Activated CD8-positive, alpha-beta memory T cell treated with anti-CD3 and anti-CD28 coated beads, Interleukin-2, amount 10 ng/mL, durations not matched to agents 7 days and 5 days (primary cell): ENCODE measurements at regions not wholly inside any gene's neighbourhood (a gene's known extent, or its start where the extent isn't known, plus 50 kb on each side); places are given as distances from the start of the nearest gene placed in this dataset.
"Not testable (repeated sequence)": the region's sequence is repeated elsewhere in the genome, so short reads cannot be mapped to it uniquely, and the experiment has no call there.

ENCODE experiments used
- ATAC-seq: fragments of 150-1000 bp; cut with Tn5 transposase; one replicate; pipeline ENCODE4 v1.10.0; 2021; ENCODE audit warnings: moderate library complexity
- CTCF ChIA-PET: fragments of 350-600 bp; sonication (Branson Sonifier 250); formaldehyde crosslinking; loops from one replicate; lab custom pipeline; 2021; ENCODE audit warnings: antibody characterized with exemption; lab: Charles Lee
- DNase-seq: peaks from one replicate; pipeline ENCODE4 v3.0.0-alpha.2; 2020
- H3K27ac Mint-ChIP-seq: one replicate; pipeline ENCODE4 v1.8.0; 2021; ENCODE audit warnings: mild to moderate bottlenecking, mixed read lengths
- H3K27me3 Mint-ChIP-seq: one replicate; pipeline ENCODE4 v1.8.0; 2021; ENCODE audit warnings: mixed read lengths
- H3K36me3 Mint-ChIP-seq: one replicate; pipeline ENCODE4 v1.8.0; 2021; ENCODE audit warnings: mild to moderate bottlenecking, mixed read lengths
- H3K4me1 Mint-ChIP-seq: one replicate; pipeline ENCODE4 v1.8.0; 2021; ENCODE audit warnings: mixed read lengths
- H3K4me3 Mint-ChIP-seq: one replicate; pipeline ENCODE4 v1.8.0; 2021; ENCODE audit warnings: mild to moderate bottlenecking, moderate library complexity, mixed read lengths
- H3K9me3 Mint-ChIP-seq: one replicate; pipeline ENCODE4 v1.8.0; 2022; ENCODE audit warnings: low read depth, mixed read lengths

GRCh38 chr10:45056806-45057205 lies 56.1 kb downstream of the ZNF22 start:
- ATAC-seq, H3K27ac Mint-ChIP-seq, H3K4me3 Mint-ChIP-seq, DNase-seq, CTCF ChIA-PET, H3K9me3 Mint-ChIP-seq, H3K4me1 Mint-ChIP-seq, H3K36me3 Mint-ChIP-seq: not testable (repeated sequence)
- peaks cover 13% of the 10 kb centered on the region for H3K27me3 Mint-ChIP-seq

GRCh38 chr10:45058580-45058979 lies 57.9 kb downstream of the ZNF22 start:
- H3K27me3 Mint-ChIP-seq: peaks cover 10% of the 10 kb centered on the region
- H3K27ac Mint-ChIP-seq: no peak overlapping the region
- no peaks in the 10 kb centered on the region for H3K4me1 Mint-ChIP-seq
- H3K36me3 Mint-ChIP-seq: no peaks in the 10 kb centered on the region
- ATAC-seq (no peak), DNase-seq (no peak)
- H3K9me3 Mint-ChIP-seq: no peaks in the 10 kb centered on the region
- CTCF ChIA-PET: no interaction called here
- H3K4me3 Mint-ChIP-seq: no peak overlapping the region

- CTCF ChIA-PET: no interaction called here
- Mint-ChIP-seq H3K9me3 (no peaks in the 10 kb centered on the region), H3K36me3 (no peaks in the 10 kb centered on the region), H3K4me3 (no peak overlapping the region), H3K4me1 (no peaks in the 10 kb centered on the region), H3K27me3 (peaks cover 9% of the 10 kb centered on the region), H3K27ac (no peak overlapping the region)
- DNase-seq (no peak), ATAC-seq (no peak)
These were observed 58.4 kb downstream of the ZNF22 start for GRCh38 chr10:45058992-45059561.

GRCh38 chr10:45059632-45060031 lies 58.9 kb downstream of the ZNF22 start:
- H3K27me3 Mint-ChIP-seq: peaks cover 5% of the 10 kb centered on the region
- H3K4me3 Mint-ChIP-seq: no peak overlapping the region
- CTCF ChIA-PET: no interaction called here
- no peak overlapping the region for H3K27ac Mint-ChIP-seq
- ATAC-seq (no peak), DNase-seq (no peak)
- no peaks in the 10 kb centered on the region for H3K4me1 Mint-ChIP-seq
- H3K9me3 Mint-ChIP-seq: no peaks in the 10 kb centered on the region
- no peaks in the 10 kb centered on the region for H3K36me3 Mint-ChIP-seq

- H3K9me3 Mint-ChIP-seq: no peaks in the 10 kb centered on the region
- DNase-seq (no peak), ATAC-seq (no peak)
- H3K4me1 Mint-ChIP-seq: no peaks in the 10 kb centered on the region
- no peaks in the 10 kb centered on the region for H3K36me3 Mint-ChIP-seq
- no peak overlapping the region for H3K27ac Mint-ChIP-seq
- H3K4me3 Mint-ChIP-seq: no peak overlapping the region
- H3K27me3 Mint-ChIP-seq: peaks cover 4% of the 10 kb centered on the region
- CTCF ChIA-PET: interaction anchor here (1.2 kb wide), 1 partner anchor 16 kb away, joined by 3 read pairs; no protein-coding TSS in a partner anchor
These were observed 61.3 kb downstream of the ZNF22 start for GRCh38 chr10:45061982-45062381.

- no peak for ATAC-seq
These were observed 63.0 kb downstream of the ZNF22 start for GRCh38 chr10:45063591-45064231.

GRCh38 chr10:45064998-45065397 lies 64.3 kb downstream of the ZNF22 start:
- no peak for ATAC-seq
- Mint-ChIP-seq H3K4me1 (no peaks in the 10 kb centered on the region), H3K36me3 (no peaks in the 10 kb centered on the region), H3K27me3 (peaks cover 10% of the 10 kb centered on the region), H3K9me3 (no peaks in the 10 kb centered on the region), H3K4me3 (no peak overlapping the region), H3K27ac (no peak overlapping the region)
- DNase-seq: no peak
- CTCF ChIA-PET: no interaction called here

More at GRCh38 chr10:45063591-45064231, 63.0 kb downstream of the ZNF22 start:
- no peaks in the 10 kb centered on the region for H3K4me1 Mint-ChIP-seq
- CTCF ChIA-PET: no interaction called here
- no peak overlapping the region for H3K27ac Mint-ChIP-seq
- no peaks in the 10 kb centered on the region for H3K9me3 Mint-ChIP-seq
- peaks cover 8% of the 10 kb centered on the region for H3K27me3 Mint-ChIP-seq
- H3K36me3 Mint-ChIP-seq: no peaks in the 10 kb centered on the region
- H3K4me3 Mint-ChIP-seq: no peak overlapping the region
- no peak for DNase-seq

GRCh38 chr10:45071043-45071813 lies 70.5 kb downstream of the ZNF22 start:
- DNase-seq (no peak), ATAC-seq (no peak)
- Mint-ChIP-seq H3K27me3 (peaks cover 14% of the 10 kb centered on the region), H3K4me1 (no peaks in the 10 kb centered on the region), H3K4me3 (no peak overlapping the region), H3K36me3 (no peaks in the 10 kb centered on the region), H3K27ac (no peak overlapping the region), H3K9me3 (peaks cover 2% of the 10 kb centered on the region)
- CTCF ChIA-PET: no interaction called here

- DNase-seq (no peak), ATAC-seq (no peak)
- CTCF ChIA-PET: no interaction called here
- no peak overlapping the region for H3K27ac Mint-ChIP-seq
- peaks cover 14% of the 10 kb centered on the region for H3K27me3 Mint-ChIP-seq
- peaks cover 2% of the 10 kb centered on the region for H3K9me3 Mint-ChIP-seq
- no peak overlapping the region for H3K4me3 Mint-ChIP-seq
- H3K36me3 Mint-ChIP-seq: no peaks in the 10 kb centered on the region
- no peaks in the 10 kb centered on the region for H3K4me1 Mint-ChIP-seq
These were observed 74.5 kb downstream of the ZNF22 start for GRCh38 chr10:45075216-45075615.

- no peaks in the 10 kb centered on the region for H3K4me1 Mint-ChIP-seq
- no peak overlapping the region for H3K4me3 Mint-ChIP-seq
- H3K27me3 Mint-ChIP-seq: peaks cover 14% of the 10 kb centered on the region
- DNase-seq (no peak), ATAC-seq (no peak)
- peaks cover 2% of the 10 kb centered on the region for H3K9me3 Mint-ChIP-seq
- CTCF ChIA-PET: no interaction called here
- no peaks in the 10 kb centered on the region for H3K36me3 Mint-ChIP-seq
- H3K27ac Mint-ChIP-seq: no peak overlapping the region
These were observed 75.2 kb downstream of the ZNF22 start for GRCh38 chr10:45075826-45076380.

GRCh38 chr10:45076891-45077290 lies 76.2 kb downstream of the ZNF22 start:
- CTCF ChIA-PET: interaction anchor here (0.6 kb wide), 1 partner anchor 144 kb away, joined by 4 read pairs; no protein-coding TSS in a partner anchor
- Mint-ChIP-seq H3K27ac (no peak overlapping the region), H3K4me3 (no peak overlapping the region), H3K9me3 (no peaks in the 10 kb centered on the region), H3K36me3 (no peaks in the 10 kb centered on the region), H3K27me3 (peaks cover 15% of the 10 kb centered on the region), H3K4me1 (no peaks in the 10 kb centered on the region)
- no peak for ATAC-seq
- DNase-seq: no peak

GRCh38 chr10:45080331-45080730 lies 79.6 kb downstream of the ZNF22 start:
- H3K27ac Mint-ChIP-seq: no peak overlapping the region
- no peaks in the 10 kb centered on the region for H3K36me3 Mint-ChIP-seq
- peaks cover 18% of the 10 kb centered on the region for H3K27me3 Mint-ChIP-seq
- no peak for DNase-seq
- H3K4me1 Mint-ChIP-seq: no peaks in the 10 kb centered on the region
- CTCF ChIA-PET: no interaction called here
- ATAC-seq: no peak
- H3K4me3 Mint-ChIP-seq: no peak overlapping the region
- peaks cover 2% of the 10 kb centered on the region for H3K9me3 Mint-ChIP-seq

GRCh38 chr10:45082176-45082575 lies 81.5 kb downstream of the ZNF22 start:
- Mint-ChIP-seq H3K27ac (no peak overlapping the region), H3K36me3 (no peaks in the 10 kb centered on the region), H3K27me3 (peaks cover 18% of the 10 kb centered on the region), H3K4me3 (no peak overlapping the region), H3K9me3 (peaks cover 6% of the 10 kb centered on the region), H3K4me1 (no peaks in the 10 kb centered on the region)
- CTCF ChIA-PET: no interaction called here
- no peak for ATAC-seq
- DNase-seq: no peak
